COLO829 (cell line): ENCODE measurements at regions not wholly inside any gene's neighbourhood (a gene's known extent, or its start where the extent isn't known, plus 50 kb on each side); places are given as distances from the start of the nearest gene placed in this dataset.
"Not testable (repeated sequence)": the region's sequence is repeated elsewhere in the genome, so short reads cannot be mapped to it uniquely, and the experiment has no call there.

Source experiments
- DNase-seq: peaks from one replicate; pipeline ENCODE4 v3.0.0; 2012; ENCODE audit warnings: low spot score

GRCh38 chr14:105873870-105874512 is 347.6 kb downstream of the TMEM121 start:
- no peak for DNase-seq

- no peak for DNase-seq
Observed at GRCh38 chr14:105876158-105876557, 349.8 kb downstream of the TMEM121 start.

- no peak for DNase-seq
Observed at GRCh38 chr14:105876829-105877228, 350.4 kb downstream of the TMEM121 start.

DNA sequence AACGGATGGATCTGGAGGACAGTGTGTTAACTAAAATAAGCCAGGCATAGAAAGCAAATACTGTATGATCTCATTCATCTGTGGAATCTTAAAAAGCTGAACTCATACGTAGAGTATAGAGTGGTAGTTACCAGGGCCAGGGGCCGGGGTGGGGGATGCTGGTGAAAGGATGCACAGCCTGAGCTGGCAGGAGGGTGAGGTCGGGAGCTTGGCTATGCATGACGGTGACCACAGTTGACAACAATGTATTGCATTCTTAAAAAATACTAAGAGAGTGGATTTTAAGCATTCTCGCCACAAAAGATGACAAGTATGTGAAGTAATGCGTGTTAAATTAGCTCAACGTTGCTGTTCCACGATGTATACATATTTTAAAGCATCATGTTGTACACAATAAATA is 351.3 kb downstream of the TMEM121 start:
- no peak for DNase-seq

- DNase-seq, result no peak
Observed at GRCh38 chr14:105878125-105878524, 351.7 kb downstream of the TMEM121 start.

- DNase-seq, result no peak
Observed at GRCh38 chr14:105878554-105878953, 352.2 kb downstream of the TMEM121 start.

GRCh38 chr14:105879503-105879866 is 353.1 kb downstream of the TMEM121 start:
- no peak for DNase-seq

DNA sequence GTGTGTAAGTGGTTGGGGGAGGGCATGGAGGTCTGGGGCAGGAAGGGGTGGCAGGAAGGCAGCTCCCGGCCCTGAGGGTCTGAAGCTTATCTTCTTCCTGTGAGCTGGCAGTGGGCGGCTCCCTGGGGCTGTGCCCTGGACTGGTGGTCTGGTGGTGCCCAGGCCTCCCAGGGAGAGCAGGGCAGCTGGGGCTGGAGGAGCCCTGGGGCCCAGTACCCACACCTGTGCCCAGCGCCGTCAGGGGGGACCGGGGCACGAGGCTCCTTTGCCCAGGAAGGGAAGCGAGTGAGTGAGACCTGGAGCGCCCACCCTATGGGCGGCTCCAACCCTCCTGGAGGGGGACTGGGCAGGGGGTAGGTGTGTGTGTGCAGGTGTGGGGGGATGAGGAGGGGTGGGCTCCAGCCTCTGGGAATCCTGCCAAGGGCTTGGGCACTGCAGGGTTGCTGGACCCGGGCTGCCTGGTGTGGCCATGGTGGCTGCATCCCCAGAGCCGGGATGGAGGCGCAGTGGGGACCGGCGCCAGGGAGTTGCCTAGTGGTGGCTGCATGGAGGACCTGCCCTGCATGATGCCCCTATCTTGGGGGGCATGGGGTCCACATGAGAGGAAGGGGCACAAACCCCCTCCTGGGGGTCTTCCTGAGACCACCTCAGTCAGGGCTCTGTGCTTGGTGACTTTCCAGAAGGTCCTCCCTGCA is 353.6 kb downstream of the TMEM121 start:
- no peak for DNase-seq

DNA sequence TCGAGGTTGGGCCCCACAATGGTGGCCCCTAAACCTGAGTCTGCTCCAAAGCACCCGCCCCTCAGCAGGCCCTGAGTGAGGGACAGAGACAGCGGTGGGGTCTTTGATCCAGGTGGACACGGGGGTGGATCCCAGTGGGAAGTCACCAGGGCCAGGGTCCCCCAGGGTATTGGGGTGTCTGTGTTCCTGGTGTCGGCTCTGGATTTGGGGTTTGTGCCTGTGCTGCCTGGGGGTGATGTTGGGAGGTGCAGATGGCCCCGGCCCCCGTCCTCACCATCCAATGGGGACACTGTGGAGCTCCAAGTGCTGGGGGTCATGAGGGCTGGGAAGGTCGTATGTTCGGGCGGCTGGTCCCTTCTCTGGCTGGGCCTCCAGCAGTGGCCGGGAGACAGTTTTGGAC is 354.2 kb downstream of the TMEM121 start:
- no peak for DNase-seq

GRCh38 chr14:105881021-105881930 is 354.9 kb downstream of the TMEM121 start:
- no peak for DNase-seq

GRCh38 chr14:105882011-105882410 is 355.6 kb downstream of the TMEM121 start:
- DNase-seq, result not testable (repeated sequence)

- no peak for DNase-seq
Observed at GRCh38 chr14:105882626-105883025, 356.2 kb downstream of the TMEM121 start.

DNA sequence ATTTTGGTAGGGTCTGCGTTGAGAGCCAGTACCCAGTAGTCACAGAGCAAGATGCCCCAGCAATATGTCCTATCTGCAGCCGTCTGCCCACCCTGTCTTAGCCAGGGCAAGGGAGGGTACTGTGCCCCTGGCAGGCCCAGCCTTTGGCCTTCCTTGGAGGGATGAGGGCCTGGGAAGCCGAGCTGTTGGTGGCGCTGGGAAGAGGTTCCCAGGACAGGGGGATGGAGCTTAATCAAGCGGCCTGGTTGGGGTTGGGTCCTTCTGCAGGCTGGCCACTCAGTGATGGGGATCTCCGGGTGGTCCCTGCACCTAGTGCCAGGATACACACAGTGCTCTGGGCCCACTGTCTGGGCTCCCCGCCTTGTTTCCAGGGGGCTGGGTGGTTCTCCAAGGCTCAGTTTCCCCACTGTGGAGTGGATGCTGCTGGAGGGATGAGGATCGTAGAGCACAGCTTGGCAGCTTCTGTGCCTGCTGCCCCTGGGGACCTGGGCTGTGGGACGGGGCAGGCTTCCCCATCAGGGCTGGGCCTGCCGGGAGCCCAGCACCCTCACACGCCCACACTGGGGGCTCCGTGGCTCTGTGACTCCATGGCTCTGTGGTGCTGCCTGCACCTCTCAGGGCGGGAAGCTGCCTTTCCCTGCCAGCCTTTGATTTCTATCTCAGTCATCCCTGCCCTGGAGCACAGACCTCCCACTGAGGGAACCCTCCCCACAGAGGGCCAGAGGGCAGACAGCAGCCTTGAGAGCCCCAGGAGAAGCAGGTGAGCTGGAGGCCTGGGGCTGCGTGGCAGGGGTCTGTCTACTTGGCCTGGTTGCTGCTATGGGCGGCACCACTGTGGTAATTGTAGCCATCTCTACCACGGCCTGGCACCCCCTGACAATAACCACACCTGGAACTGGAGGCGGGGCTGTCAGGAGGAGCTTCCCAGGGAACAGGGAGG is 357.0 kb downstream of the TMEM121 start:
- no peak for DNase-seq

- DNase-seq, result not testable (repeated sequence)
Observed at GRCh38 chr14:105884192-105884807, 357.9 kb downstream of the TMEM121 start.

DNA sequence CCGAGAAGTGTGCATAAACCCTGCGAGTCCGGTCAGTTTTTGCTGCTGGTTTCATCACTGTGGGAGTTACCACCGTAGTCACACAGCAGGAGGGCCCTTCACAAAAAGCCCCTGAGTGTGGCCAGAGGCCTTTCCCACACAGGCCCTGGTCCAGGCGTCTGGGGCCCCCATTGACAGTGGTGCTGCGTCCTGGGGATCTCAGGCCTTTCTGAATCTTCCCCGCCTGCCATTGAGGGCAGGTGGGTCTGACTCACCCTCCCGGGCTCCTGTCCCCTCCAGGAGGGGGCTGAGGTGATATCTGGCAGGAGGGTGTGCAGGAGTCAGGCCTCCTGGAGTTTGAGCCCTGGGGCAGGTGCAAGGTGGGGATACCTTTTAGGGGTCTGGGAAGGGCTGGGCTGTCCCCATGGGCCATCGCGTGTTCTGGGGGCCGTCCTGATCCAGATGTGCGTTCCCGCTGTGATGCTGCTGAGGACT is 358.5 kb downstream of the TMEM121 start:
- DNase-seq, result no peak

GRCh38 chr14:105885561-105886320 is 359.4 kb downstream of the TMEM121 start:
- DNase-seq, result no peak

- DNase-seq, result not testable (repeated sequence)
Observed at GRCh38 chr14:105886791-105887191, 360.4 kb downstream of the TMEM121 start.

- no peak for DNase-seq
Observed at GRCh38 chr14:105887692-105888091, 361.3 kb downstream of the TMEM121 start.

- DNase-seq, result no peak
Observed at GRCh38 chr14:105888151-105888550, 361.8 kb downstream of the TMEM121 start.
